ENCODE measurements at regions not wholly inside any gene's neighbourhood (a gene's known extent, or its start where the extent isn't known, plus 50 kb on each side); places are given as distances from the start of the nearest gene placed in this dataset.
A peak's percentile ranks its signal among the peaks of the same experiment; 100 is the strongest.

GRCh38 chr3:151992326-151993041 lies 119.0 kb downstream of the SUCNR1 start:
- no peak for DNase-seq (ENCODE audit: low read depth)

GRCh38 chr3:151995091-151995490 lies 121.6 kb downstream of the SUCNR1 start:
- no peak for DNase-seq (ENCODE audit: low read depth)

GRCh38 chr3:151998744-151999143 lies 125.3 kb downstream of the SUCNR1 start:
- no peak for DNase-seq (ENCODE audit: low read depth)

GRCh38 chr3:151999936-152000335 lies 126.5 kb downstream of the SUCNR1 start:
- DNase-seq (ENCODE audit: low read depth), result no peak

GRCh38 chr3:152011812-152012735 lies 138.6 kb downstream of the SUCNR1 start:
- DNase-seq (ENCODE audit: low read depth), result no peak

- DNase-seq (ENCODE audit: low read depth), result no peak
Observed at GRCh38 chr3:152019508-152019907, 146.1 kb downstream of the SUCNR1 start.

- peak; percentile 28 for DNase-seq (ENCODE audit: low read depth)
Observed at GRCh38 chr3:152021951-152022461, 148.6 kb downstream of the SUCNR1 start.

GRCh38 chr3:152026033-152026556 lies 152.7 kb downstream of the SUCNR1 start:
- peak; percentile 85 for DNase-seq (ENCODE audit: low read depth)

GRCh38 chr3:152030320-152030719 lies 156.9 kb downstream of the SUCNR1 start:
- DNase-seq (ENCODE audit: low read depth), result no peak

- no peak for DNase-seq (ENCODE audit: low read depth)
Observed at GRCh38 chr3:152031321-152031720, 157.9 kb downstream of the SUCNR1 start.

GRCh38 chr3:152037297-152037696 lies 163.9 kb downstream of the SUCNR1 start:
- DNase-seq (ENCODE audit: low read depth), result no peak

GRCh38 chr3:152037953-152038352 lies 164.5 kb downstream of the SUCNR1 start:
- no peak for DNase-seq (ENCODE audit: low read depth)

GRCh38 chr3:152038490-152038889 lies 165.0 kb downstream of the SUCNR1 start:
- DNase-seq (ENCODE audit: low read depth), result no peak

- no peak for DNase-seq (ENCODE audit: low read depth)
Observed at GRCh38 chr3:152039887-152040286, 166.4 kb downstream of the SUCNR1 start.

- no peak for DNase-seq (ENCODE audit: low read depth)
Observed at GRCh38 chr3:152040319-152040718, 166.9 kb downstream of the SUCNR1 start.

- peak; percentile 81 for DNase-seq (ENCODE audit: low read depth)
Observed at GRCh38 chr3:152043620-152044019, 170.2 kb downstream of the SUCNR1 start.

GRCh38 chr3:152046280-152046679 lies 172.8 kb downstream of the SUCNR1 start:
- no peak for DNase-seq (ENCODE audit: low read depth)

GRCh38 chr3:152047465-152047864 lies 174.0 kb downstream of the SUCNR1 start:
- peak; percentile 79 for DNase-seq (ENCODE audit: low read depth)

- DNase-seq (ENCODE audit: low read depth), result peak; percentile 13
Observed at GRCh38 chr3:152048831-152049230, 175.4 kb downstream of the SUCNR1 start.

- peak; percentile 64 for DNase-seq (ENCODE audit: low read depth)
Observed at GRCh38 chr3:152050903-152051302, 177.5 kb downstream of the SUCNR1 start.

- peak; percentile 73 for DNase-seq (ENCODE audit: low read depth)
Observed at GRCh38 chr3:152051501-152052404, 178.3 kb downstream of the SUCNR1 start.

- DNase-seq (ENCODE audit: low read depth), result no peak
Observed at GRCh38 chr3:152053866-152054265, 180.4 kb downstream of the SUCNR1 start.
